Effector memory CD4-positive, alpha-beta T cell (primary cell): ENCODE measurements at regions not wholly inside any gene's neighbourhood (a gene's known extent, or its start where the extent isn't known, plus 50 kb on each side); places are given as distances from the start of the nearest gene placed in this dataset.

Experiments used
- DNase-seq, 3 donors: peaks; one replicate each; pipeline ENCODE4 v3.0.0-alpha.2; 2020
- H3K27ac ChIP-seq: 2 replicates; pipeline ENCODE4 v1.7.0; 2013; ENCODE audit warnings: mild to moderate bottlenecking, low read length, moderate library complexity; ENCODE audit not compliant: insufficient read depth, poor library complexity, severe bottlenecking
- H3K27me3 ChIP-seq: replicated peaks from 2 replicates; pipeline ENCODE4 v1.7.0; 2013; ENCODE audit warnings: mild to moderate bottlenecking, low read length; ENCODE audit not compliant: insufficient read depth, control insufficient read depth, poor library complexity, severe bottlenecking
- H3K36me3 ChIP-seq: 2 replicates; pipeline ENCODE4 v1.7.0; 2013; ENCODE audit warnings: mild to moderate bottlenecking, low read length, moderate library complexity; ENCODE audit not compliant: control insufficient read depth, insufficient read depth
- H3K4me1 ChIP-seq: 2 replicates; pipeline ENCODE4 v1.7.0; 2013; ENCODE audit warnings: low read length, mild to moderate bottlenecking; ENCODE audit not compliant: control insufficient read depth, insufficient read depth, poor library complexity, severe bottlenecking
- H3K4me3 ChIP-seq: 2 replicates; pipeline ENCODE4 v1.7.0; 2013; ENCODE audit warnings: low read length, low read depth, mild to moderate bottlenecking; ENCODE audit not compliant: insufficient read depth, poor library complexity, severe bottlenecking
- H3K9me3 ChIP-seq: 2 replicates; pipeline ENCODE4 v1.7.0; 2013; ENCODE audit warnings: mild to moderate bottlenecking, low read length, moderate library complexity; ENCODE audit not compliant: control insufficient read depth

- H3K27me3 ChIP-seq = no peaks in the 10 kb centered on the region
- H3K4me3 ChIP-seq = peak overlapping the region; percentile 44
- H3K36me3 ChIP-seq = no peaks in the 10 kb centered on the region
- H3K9me3 ChIP-seq = no peaks in the 10 kb centered on the region
- no peak overlapping the region for H3K27ac ChIP-seq
- peaks cover 4% of the 10 kb centered on the region for H3K4me1 ChIP-seq
- DNase-seq = peak in 2 of 3 donors; percentile 20 to 32
Observed at GRCh38 chr6:133837801-133838349, 51.0 kb upstream of the TCF21 start.
